Pons (tissue), 1 donor: ENCODE measurements at regions not wholly inside any gene's neighbourhood (a gene's known extent, or its start where the extent isn't known, plus 50 kb on each side); places are given as distances from the start of the nearest gene placed in this dataset.
"Not testable (repeated sequence)": the region's sequence is repeated elsewhere in the genome, so short reads cannot be mapped to it uniquely, and the experiment has no call there.

ENCODE experiments used
- DNase-seq: peaks from one replicate; pipeline ENCODE4 v3.0.0-alpha.2; 2016; ENCODE audit warnings: low spot score

GRCh38 chr3:181920409-181920808 lies 208.7 kb downstream of the SOX2 start:
- DNase-seq: no peak

DNA sequence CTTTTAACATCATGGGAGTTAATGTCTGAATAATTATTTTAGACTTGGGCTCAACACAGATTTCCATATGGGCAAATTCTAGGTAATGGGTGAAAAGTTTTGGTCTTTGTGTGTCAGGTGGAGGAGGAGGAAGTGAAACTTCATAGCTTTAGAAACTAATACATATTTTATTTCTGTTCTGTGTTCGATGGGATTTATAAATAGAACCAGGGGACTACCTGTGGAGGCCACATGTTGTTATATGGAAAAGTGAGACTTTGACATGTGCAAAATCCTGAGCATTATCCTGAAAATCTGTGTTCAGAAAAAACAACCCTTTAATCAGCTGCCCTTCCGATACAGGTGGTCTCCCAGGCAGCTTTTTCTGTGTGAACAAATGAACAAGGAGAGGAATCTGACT lies 209.5 kb downstream of the SOX2 start:
- DNase-seq: no peak

- not testable (repeated sequence) for DNase-seq
Measured at GRCh38 chr3:181925841-181926240, 214.1 kb downstream of the SOX2 start.

DNA sequence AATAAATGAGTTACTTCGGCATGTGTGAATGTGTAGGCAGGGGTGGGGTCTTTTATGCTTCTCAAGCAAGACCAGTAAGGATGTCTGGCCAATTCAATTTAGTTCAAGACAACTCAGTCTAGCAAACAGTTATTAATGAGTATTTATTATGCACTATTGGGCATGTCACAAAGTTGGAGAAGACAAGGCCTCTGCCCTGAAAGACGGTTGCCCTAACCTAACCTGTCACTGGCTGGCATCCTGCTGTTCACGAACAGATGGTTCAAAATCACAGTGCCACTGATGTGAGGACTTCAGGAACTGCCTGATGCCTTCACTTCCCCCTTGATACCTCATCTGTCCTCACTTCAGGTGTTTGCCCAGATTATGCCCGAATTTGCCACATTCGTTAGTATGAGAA lies 217.8 kb downstream of the SOX2 start:
- DNase-seq: no peak

DNA sequence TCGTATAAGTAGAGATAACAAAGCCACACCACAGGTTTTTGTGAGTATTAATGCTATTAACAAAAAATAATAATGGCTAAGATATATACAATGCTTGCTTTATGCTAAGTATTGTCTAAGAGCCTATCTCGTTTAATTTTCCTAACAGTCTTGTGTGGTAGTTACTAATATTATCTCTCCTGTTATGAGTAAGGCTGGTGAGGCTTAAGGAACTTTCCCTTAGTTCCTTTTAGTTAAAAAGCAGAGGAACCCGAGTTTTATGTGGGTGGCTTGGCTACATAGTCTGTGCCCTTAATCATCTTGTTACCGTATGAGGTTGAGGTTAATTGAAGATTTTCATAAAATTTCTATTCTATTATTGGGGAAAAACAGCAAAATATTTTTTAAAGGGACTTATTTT lies 218.4 kb downstream of the SOX2 start:
- DNase-seq: no peak

- peak; percentile 25 for DNase-seq
Measured at GRCh38 chr3:181932039-181932438, 220.3 kb downstream of the SOX2 start.

- no peak for DNase-seq
Measured at GRCh38 chr3:181933052-181933618, 221.4 kb downstream of the SOX2 start.

GRCh38 chr3:181935915-181936314 lies 224.2 kb downstream of the SOX2 start:
- no peak for DNase-seq

DNA sequence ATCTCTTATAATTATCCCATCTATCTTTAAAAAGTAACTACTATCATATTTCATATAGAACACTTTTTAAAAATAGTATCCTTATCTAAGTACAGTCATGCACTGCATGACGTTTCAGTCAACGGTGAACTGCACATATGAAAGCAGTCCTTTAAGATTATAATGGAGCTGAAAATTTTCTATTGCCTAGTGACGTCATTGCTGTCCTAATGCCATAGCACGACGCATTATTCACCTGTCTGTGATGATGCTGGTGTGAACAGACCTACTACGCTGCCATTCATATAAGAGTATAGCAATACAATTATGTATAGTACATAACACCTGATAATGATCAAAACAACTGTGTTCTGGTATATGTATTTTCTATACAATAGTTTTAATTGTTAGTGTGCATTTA lies 225.0 kb downstream of the SOX2 start:
- DNase-seq: no peak

- not testable (repeated sequence) for DNase-seq
Measured at GRCh38 chr3:181938580-181938979, 226.9 kb downstream of the SOX2 start.

- DNase-seq: no peak
Measured at GRCh38 chr3:181940703-181941102, 229.0 kb downstream of the SOX2 start.

DNA sequence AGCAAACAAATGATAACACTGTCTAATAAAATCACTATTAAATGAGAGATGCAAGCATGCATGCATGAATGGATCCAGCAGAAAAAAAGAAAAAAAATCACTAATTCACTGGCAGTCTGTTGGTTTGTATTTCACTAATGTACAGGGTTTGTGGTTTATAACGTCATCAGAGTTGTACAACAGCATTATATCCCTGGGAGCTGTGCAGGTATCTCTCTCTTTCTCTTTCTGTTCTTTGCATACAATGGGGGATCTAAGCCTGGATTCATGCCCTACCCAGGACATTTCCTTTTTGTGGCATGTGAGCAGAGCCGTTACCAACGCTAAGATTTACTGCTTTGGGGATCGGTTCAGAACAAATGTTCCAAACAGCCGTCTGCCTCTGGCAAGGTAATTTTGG lies 229.5 kb downstream of the SOX2 start:
- DNase-seq: no peak

DNA sequence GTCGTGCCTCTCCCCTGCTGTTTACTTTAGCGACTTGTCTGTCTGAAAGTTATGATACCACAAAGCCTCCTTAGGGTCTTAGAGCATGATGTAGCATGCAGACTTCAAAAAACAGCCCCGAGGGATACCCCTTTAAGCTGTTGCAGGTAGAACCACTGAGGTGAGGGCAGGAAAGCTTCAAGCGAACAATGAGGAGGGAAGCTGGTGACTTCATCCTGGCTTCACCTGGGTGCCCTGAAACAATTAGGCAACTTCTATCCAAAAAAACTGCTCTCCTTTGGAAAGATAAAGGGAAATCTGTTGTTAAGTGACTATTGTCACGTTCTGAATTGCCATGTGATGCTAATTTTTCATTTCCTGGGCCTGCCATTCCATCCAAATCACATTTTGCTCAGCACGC lies 231.6 kb downstream of the SOX2 start:
- no peak for DNase-seq

GRCh38 chr3:181947606-181948005 lies 235.9 kb downstream of the SOX2 start:
- no peak for DNase-seq

- no peak for DNase-seq
Measured at GRCh38 chr3:181948286-181948685, 236.6 kb downstream of the SOX2 start.

GRCh38 chr3:181952221-181952620 lies 240.5 kb downstream of the SOX2 start:
- DNase-seq: no peak

DNA sequence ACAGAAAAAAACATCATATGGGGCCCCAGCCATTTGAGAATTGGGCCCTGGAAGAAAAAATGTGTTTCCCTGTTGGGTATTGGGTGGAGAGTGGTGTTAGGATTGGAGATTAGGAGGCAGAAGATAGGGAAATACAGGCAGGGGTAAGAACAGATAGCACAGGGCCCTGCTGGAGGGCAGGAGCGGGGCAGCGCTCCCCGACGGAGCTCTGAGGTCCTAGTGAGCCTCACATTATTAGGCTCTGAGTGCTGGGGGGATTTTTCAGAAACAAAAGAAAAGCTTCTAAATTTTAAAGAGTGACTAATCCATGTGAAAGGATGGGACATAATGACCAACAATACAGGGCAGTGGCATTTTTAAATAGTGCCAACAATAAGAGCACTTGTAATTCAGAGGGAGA lies 241.2 kb downstream of the SOX2 start:
- DNase-seq: no peak

DNA sequence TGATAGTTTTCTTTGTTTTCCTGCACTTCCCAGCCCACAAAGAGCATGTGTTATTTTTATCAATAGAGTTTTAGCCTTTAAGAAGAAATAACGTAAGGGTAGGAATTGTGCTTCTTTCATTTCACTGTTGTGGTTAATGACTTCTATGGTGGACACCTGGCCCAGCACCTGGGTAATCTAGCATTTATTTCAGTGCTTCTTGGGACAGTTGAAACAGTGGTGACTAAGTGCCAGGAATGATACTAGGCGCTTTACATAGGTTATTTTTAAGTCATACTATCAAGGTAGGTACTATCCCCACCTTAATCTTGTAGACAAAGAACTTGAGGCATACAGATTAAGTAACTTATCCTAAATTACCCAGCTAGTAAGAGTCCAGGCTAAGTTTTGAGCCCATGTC lies 243.8 kb downstream of the SOX2 start:
- DNase-seq: no peak

DNA sequence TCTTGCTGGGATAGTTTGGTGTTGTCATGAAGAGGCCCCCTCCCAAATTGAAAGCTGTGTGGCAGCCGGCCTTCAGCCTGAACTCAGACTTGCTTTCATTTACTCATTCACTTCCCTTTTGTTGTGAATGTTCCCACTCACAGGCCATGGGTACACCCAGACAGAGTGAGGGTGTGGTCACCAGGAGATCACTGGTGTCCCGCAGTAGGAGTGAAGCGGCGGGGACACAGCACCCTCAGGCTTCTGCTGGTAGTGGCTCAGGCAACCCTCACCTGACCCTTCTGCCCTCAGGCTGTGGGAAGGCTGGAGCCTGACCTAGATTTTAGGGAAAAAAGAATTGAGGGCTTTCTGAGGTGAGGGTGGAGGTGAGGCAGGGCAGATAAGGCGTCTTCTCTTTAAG lies 244.4 kb downstream of the SOX2 start:
- no peak for DNase-seq

DNA sequence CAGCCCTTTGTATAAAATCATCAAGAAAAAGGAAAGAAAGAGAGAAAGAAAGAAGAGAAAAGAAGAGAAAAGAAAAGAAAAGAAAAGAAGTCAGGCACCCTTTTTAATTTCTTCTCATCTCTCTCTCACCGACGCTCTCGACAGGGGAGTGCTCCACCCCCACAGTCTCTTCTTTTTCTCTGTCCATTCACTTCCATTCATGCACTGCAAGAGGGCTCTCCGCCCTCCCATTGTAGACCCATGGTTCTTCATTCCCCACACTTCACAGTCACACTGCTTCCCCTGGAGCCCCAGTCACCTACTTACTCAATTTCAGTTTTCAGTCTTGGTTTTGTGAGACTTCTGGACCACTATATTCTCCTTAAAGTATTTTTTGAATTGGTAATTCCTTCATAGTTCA lies 254.7 kb downstream of the SOX2 start:
- DNase-seq: no peak

- peak; percentile 67 for DNase-seq
Measured at GRCh38 chr3:181969925-181970324, 258.2 kb downstream of the SOX2 start.

GRCh38 chr3:181971424-181971823 lies 259.7 kb downstream of the SOX2 start:
- DNase-seq: no peak

- DNase-seq: no peak
Measured at GRCh38 chr3:181974198-181974597, 262.5 kb downstream of the SOX2 start.

- no peak for DNase-seq
Measured at GRCh38 chr3:181976526-181976925, 264.8 kb downstream of the SOX2 start.

DNA sequence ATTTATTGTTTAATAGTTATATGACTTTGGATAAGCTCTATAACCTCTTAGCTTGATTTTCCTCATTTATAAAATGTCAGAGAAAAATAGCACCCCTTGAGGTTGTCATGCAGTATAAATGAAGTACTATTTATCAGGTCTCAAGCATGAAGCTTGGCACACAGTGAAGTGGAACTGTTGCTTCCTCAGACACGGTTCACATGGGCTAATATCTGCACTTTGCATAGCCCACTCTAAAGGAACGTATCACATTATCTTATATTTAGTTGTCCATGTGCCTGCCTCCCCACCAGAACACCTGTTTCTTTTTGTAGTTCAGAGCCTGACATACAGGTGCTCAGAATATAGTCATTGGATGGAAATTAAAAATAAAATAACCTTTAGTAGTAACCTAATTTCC lies 273.7 kb downstream of the SOX2 start:
- no peak for DNase-seq
